ENCODE measurements at regions not wholly inside any gene's neighbourhood (a gene's known extent, or its start where the extent isn't known, plus 50 kb on each side); places are given as distances from the start of the nearest gene placed in this dataset.

DNA sequence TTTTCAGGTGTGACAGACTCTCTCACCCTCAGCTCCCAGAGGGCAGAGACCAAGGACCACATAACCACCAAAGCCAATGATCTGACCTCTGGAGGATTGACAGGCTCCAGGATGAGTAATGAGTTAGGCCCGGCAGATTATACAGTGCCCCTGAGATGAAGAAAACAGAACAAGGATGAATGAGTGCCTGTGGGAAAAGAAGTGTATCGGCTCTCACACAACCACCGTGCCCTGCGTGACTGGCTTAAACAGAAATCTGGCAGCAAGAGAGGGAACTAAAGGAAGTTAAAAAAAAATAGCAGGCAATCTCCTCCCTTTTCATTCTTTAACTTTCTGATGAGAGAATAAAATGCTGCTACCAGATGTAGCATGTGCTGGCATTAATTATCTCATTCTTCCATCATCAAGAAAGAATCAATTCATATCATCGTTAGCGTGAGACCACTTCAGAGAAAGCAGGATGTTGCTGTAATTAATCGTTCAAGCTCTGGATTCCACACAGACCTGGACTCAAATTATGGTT, 227.5 kb upstream of the COL8A1 start:
- Mint-ChIP-seq H3K4me3 (no peak overlapping the region), H3K27me3 (no peaks in the 10 kb centered on the region), H3K27ac (no peak overlapping the region), H3K36me3 (ENCODE audit: low read depth) (no peaks in the 10 kb centered on the region), H3K9me3 (no peaks in the 10 kb centered on the region), H3K4me1 (ENCODE audit: low read depth) (no peaks in the 10 kb centered on the region)
- TF ChIP-seq CTCF (IDR thresholded peaks at IDR 0.05), result no peak
- DNase-seq (no peak), ATAC-seq (no peak)
- POLR2A ChIA-PET, result no interaction called here
- CTCF ChIA-PET, result no interaction called here
- intact Hi-C loops (cut with micrococcal nuclease), result no loop called here

DNA sequence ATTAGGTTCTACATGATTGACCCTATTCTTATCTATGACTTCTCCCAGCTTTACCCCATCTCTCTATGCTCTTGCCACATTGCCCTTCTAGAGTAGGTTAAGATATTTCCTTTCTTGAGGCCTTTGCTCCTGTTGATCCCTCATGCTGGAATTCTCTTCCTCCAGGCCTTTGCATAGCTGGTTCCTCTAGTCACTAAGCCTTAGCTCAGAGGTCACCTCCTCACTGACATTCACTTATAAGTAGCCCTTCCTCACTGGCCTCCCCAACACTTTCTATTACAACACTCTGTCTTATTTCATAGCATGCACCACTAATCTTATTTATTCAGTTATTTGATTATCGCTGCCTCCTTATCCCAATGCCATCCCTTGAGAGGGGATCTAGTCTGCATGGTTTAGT, 228.4 kb upstream of the COL8A1 start:
- Mint-ChIP-seq H3K9me3 (no peaks in the 10 kb centered on the region), H3K4me1 (ENCODE audit: low read depth) (no peaks in the 10 kb centered on the region), H3K27me3 (no peaks in the 10 kb centered on the region), H3K27ac (no peak overlapping the region), H3K36me3 (ENCODE audit: low read depth) (no peaks in the 10 kb centered on the region), H3K4me3 (no peak overlapping the region)
- POLR2A ChIA-PET, result no interaction called here
- TF ChIP-seq CTCF (IDR thresholded peaks at IDR 0.05), result no peak
- DNase-seq, result no peak
- ATAC-seq, result no peak
- CTCF ChIA-PET, result no interaction called here
- intact Hi-C loops (cut with micrococcal nuclease), result no loop called here

DNA sequence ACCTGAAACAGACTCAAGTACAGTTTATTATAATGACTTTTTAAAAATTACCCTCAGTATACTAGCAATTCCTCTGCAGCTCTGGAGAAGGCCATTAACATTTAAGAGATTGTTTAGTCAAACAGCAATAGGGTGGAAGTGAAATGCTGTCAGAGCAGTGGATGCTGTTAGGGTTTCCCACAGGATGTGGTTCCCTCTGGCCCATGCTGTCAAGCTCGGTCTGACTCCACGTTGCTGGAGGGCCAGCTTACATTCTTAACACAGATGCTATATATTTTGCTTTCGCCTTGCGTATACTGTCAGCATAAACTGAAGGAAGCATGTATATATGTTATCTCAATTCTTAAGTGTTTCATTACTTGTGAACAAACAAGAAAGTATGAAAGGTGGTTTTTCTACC, 231.1 kb upstream of the COL8A1 start:
- ChIA-PET CTCF (no interaction called here), POLR2A (no interaction called here)
- H3K9me3 Mint-ChIP-seq, result no peaks in the 10 kb centered on the region
- no peaks in the 10 kb centered on the region for H3K27me3 Mint-ChIP-seq
- no peak for DNase-seq
- H3K27ac Mint-ChIP-seq, result no peak overlapping the region
- no peaks in the 10 kb centered on the region for H3K36me3 Mint-ChIP-seq (ENCODE audit: low read depth)
- no peaks in the 10 kb centered on the region for H3K4me1 Mint-ChIP-seq (ENCODE audit: low read depth)
- no peak overlapping the region for H3K4me3 Mint-ChIP-seq
- ATAC-seq, result no peak
- intact Hi-C loops (cut with micrococcal nuclease), result no loop called here
- no peak for TF ChIP-seq CTCF (IDR thresholded peaks at IDR 0.05)

- intact Hi-C loops (cut with micrococcal nuclease), result no loop called here
- H3K27ac Mint-ChIP-seq, result no peak overlapping the region
- ChIA-PET POLR2A (no interaction called here), CTCF (no interaction called here)
- peaks cover 7% of the 10 kb centered on the region for H3K9me3 Mint-ChIP-seq
- H3K4me3 Mint-ChIP-seq, result no peak overlapping the region
- ATAC-seq (no peak), DNase-seq (no peak)
- no peaks in the 10 kb centered on the region for H3K4me1 Mint-ChIP-seq (ENCODE audit: low read depth)
- no peaks in the 10 kb centered on the region for H3K27me3 Mint-ChIP-seq
- no peak for TF ChIP-seq CTCF (IDR thresholded peaks at IDR 0.05)
- H3K36me3 Mint-ChIP-seq (ENCODE audit: low read depth), result no peaks in the 10 kb centered on the region
Measured at GRCh38 chr3:99402755-99403154, 235.6 kb upstream of the COL8A1 start.

GRCh38 chr3:99400352-99400751, 238.0 kb upstream of the COL8A1 start:
- ChIA-PET CTCF (no interaction called here), POLR2A (no interaction called here)
- Mint-ChIP-seq H3K4me1 (ENCODE audit: low read depth) (no peaks in the 10 kb centered on the region), H3K4me3 (no peak overlapping the region), H3K36me3 (ENCODE audit: low read depth) (no peaks in the 10 kb centered on the region), H3K27me3 (no peaks in the 10 kb centered on the region), H3K9me3 (peaks cover 11% of the 10 kb centered on the region), H3K27ac (no peak overlapping the region)
- ATAC-seq, result no peak
- intact Hi-C loops (cut with micrococcal nuclease), result no loop called here
- no peak for TF ChIP-seq CTCF (IDR thresholded peaks at IDR 0.05)
- no peak for DNase-seq
